Suprapubic skin (tissue), 4 donors: ENCODE measurements at regions not wholly inside any gene's neighbourhood (a gene's known extent, or its start where the extent isn't known, plus 50 kb on each side); places are given as distances from the start of the nearest gene placed in this dataset.

ENCODE experiments used
- EP300 ChIP-seq: sonication (generic); formaldehyde crosslinking; IDR thresholded peaks from one replicate; pipeline ENCODE4 v1.6.1; 2017; ENCODE audit warnings: antibody characterized with exemption
- POLR2AphosphoS5 ChIP-seq, 3 donors: sonication (generic); formaldehyde crosslinking; IDR thresholded peaks; one replicate each; pipeline ENCODE4 v1.6.1; 2017; ENCODE audit warnings: antibody characterized with exemption in 3 of 3
- TF ChIP-seq, protein P1 (sequence below), 2 donors: fragments of 200-600 bp in 1 of 2; fragments of 450-650 bp in 1 of 2; sonication (generic) in 1 of 2; IDR thresholded peaks; one replicate each; pipeline ENCODE4 v1.5.1; 2016 to 2019; ENCODE audit warnings: antibody characterized with exemption in 2 of 2, mild to moderate bottlenecking in 1 of 2, moderate library complexity in 1 of 2

- TF ChIP-seq, protein P1, sequence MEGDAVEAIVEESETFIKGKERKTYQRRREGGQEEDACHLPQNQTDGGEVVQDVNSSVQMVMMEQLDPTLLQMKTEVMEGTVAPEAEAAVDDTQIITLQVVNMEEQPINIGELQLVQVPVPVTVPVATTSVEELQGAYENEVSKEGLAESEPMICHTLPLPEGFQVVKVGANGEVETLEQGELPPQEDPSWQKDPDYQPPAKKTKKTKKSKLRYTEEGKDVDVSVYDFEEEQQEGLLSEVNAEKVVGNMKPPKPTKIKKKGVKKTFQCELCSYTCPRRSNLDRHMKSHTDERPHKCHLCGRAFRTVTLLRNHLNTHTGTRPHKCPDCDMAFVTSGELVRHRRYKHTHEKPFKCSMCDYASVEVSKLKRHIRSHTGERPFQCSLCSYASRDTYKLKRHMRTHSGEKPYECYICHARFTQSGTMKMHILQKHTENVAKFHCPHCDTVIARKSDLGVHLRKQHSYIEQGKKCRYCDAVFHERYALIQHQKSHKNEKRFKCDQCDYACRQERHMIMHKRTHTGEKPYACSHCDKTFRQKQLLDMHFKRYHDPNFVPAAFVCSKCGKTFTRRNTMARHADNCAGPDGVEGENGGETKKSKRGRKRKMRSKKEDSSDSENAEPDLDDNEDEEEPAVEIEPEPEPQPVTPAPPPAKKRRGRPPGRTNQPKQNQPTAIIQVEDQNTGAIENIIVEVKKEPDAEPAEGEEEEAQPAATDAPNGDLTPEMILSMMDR (IDR thresholded peaks at IDR 0.05), result no peak
- no peak for TF ChIP-seq POLR2AphosphoS5 (IDR thresholded peaks at IDR 0.05)
- no peak for TF ChIP-seq EP300
Observed at GRCh38 chr20:57947421-57948179, 237.8 kb upstream of the PMEPA1 start.
